Omental fat pad (tissue), 3 donors: ENCODE measurements at regions not wholly inside any gene's neighbourhood (a gene's known extent, or its start where the extent isn't known, plus 50 kb on each side); places are given as distances from the start of the nearest gene placed in this dataset.

Experiments
- ATAC-seq: fragments of 150-250 bp; one replicate; pipeline ENCODE4 v1.9.1; 2016; ENCODE audit warnings: mild to moderate bottlenecking, moderate library complexity; ENCODE audit not compliant: low FRiP score
- DNase-seq: peaks from one replicate; pipeline ENCODE4 v3.0.0-alpha.2; 2019; ENCODE audit warnings: low spot score
- CTCF ChIP-seq, 3 donors: fragments of 450-650 bp; IDR thresholded peaks; one replicate each; pipeline ENCODE4 v1.5.1; 2016 to 2017; ENCODE audit warnings: antibody characterized with exemption in 3 of 3, mild to moderate bottlenecking in 3 of 3, moderate library complexity in 2 of 3

- DNase-seq = no peak
- ATAC-seq = peak; percentile 47
- TF ChIP-seq CTCF (IDR thresholded peaks at IDR 0.05) = no peak
These were observed 298.3 kb upstream of the TGFBR2 start for GRCh38 chr3:30308131-30308530.

- ATAC-seq (peak; percentile 57), DNase-seq (no peak)
- TF ChIP-seq CTCF (IDR thresholded peaks at IDR 0.05) = no peak
These were observed 296.1 kb upstream of the TGFBR2 start for GRCh38 chr3:30309961-30310954.

- ATAC-seq = no peak
- no peak for TF ChIP-seq CTCF (IDR thresholded peaks at IDR 0.05)
- no peak for DNase-seq
These were observed 294.6 kb upstream of the TGFBR2 start for GRCh38 chr3:30311781-30312180.

GRCh38 chr3:30313840-30314239 is 292.6 kb upstream of the TGFBR2 start:
- ATAC-seq (no peak), DNase-seq (no peak)
- no peak for TF ChIP-seq CTCF (IDR thresholded peaks at IDR 0.05)

GRCh38 chr3:30314757-30315325 is 291.6 kb upstream of the TGFBR2 start:
- ATAC-seq (peak; percentile 59), DNase-seq (no peak)

GRCh38 chr3:30315447-30315846 is 291.0 kb upstream of the TGFBR2 start:
- peak; percentile 51 for ATAC-seq
- no peak for TF ChIP-seq CTCF (IDR thresholded peaks at IDR 0.05)
- DNase-seq = no peak

More at GRCh38 chr3:30314757-30315325, 291.6 kb upstream of the TGFBR2 start:
- no peak for TF ChIP-seq CTCF (IDR thresholded peaks at IDR 0.05)
